NCI-H748 treated with DMSO at 0.1 percent for 48 hours (cell line): ENCODE measurements at regions not wholly inside any gene's neighbourhood (a gene's known extent, or its start where the extent isn't known, plus 50 kb on each side); places are given as distances from the start of the nearest gene placed in this dataset.

Experiments
- DNase-seq: peaks from one replicate; lab custom pipeline; 2025; lab: John Stamatoyannopoulos, UW

DNA sequence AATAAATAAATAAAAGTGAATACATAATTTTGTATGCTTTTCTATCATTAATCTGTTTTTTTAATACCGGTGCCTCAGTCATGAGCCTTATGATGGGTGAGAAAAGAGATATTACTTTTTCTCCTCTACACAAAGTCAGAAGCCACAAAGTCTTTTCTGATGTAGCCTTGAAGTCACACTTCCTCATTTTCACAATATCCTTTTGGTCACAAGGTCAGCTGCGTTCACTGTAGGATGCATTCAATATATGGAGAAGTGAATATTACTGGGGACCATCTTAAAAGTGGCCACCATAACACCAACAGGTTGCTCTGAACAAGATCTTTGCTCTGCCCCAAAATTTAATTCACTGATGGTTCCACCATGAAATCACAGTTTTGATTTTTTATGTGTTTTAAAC is 83.3 kb upstream of the TNR start:
- no peak for DNase-seq

DNA sequence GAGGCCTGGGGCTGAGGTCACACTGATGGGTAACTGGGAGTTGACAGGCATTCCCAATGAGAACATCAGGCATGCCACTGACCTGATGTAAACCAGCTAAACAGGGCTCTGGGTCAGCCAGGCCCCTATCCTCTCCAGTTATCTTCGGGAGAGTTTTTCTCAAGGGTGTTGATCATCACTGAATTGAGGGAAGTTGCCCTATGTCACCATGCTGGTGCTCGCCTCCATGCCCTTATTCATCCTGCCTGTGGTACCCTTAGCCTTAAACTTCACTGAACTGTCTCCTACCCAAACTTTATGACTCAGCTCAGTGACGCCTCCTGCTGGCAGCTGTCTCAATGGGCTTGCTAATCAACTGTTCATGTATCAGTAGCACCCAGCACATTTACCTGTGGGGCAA is 80.7 kb upstream of the TNR start:
- DNase-seq, result no peak

DNA sequence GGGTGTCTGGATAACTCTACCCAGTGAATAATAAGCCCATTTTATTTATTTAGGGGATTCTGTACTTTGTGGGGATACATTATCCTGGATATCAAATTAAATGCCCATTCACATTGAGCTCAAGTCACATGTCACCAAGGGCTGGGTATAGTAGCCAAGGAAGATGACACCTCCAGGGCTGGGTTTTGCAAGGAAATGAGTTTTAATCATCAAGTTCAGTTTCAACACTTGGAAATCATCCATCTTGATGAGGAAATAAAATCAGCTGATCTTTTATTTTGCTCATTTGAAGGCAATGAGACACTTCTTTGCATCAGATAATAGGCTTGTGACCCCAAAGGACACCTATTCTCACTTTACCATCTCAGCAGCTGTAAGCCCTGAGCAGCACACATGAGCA is 80.0 kb upstream of the TNR start:
- no peak for DNase-seq

DNA sequence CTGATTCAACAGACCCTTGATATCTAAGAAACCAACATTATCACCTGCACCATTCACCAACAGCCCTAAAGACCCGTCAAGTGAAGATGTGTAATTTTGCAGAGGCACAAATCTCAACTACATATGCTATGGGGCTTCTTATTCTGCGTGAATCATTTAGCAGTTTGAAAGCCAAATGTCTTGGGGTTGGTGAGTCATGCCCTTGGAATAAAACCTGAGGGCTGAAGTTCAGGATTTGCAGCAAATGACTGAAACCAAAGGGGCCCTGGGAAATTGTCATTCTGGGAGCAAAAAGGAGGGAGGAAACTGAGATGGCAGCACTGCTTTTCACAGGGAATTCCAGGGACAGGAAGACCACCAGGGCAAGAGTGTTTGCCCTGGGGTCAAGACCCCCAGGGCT is 79.2 kb upstream of the TNR start:
- DNase-seq, result no peak

DNA sequence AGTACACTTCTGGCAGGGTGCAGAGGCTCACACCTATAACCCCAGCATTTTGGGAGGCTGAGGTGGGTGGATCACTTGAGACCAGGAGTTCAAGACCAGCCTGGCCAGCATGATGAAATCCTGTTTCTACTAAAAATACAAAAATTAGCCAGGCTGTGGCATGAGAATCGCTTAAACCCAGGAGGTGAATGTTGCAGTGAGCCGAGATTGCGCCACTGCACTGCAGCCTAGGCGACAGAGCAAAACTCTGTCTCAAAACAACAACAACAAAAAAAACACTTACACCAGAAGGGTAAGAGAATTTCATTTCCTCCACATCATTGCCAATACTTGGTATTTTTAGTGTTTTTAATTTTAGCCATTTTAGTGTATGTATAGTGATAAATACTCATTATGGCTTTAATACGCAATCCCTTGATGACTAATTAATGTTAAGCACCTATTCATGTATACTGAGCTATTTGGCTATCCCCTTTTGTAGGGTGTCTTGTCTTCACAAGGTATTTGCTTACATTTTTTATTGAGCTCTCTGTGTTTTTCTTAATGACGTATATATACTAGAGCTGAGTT is 77.1 kb upstream of the TNR start:
- DNase-seq, result no peak

DNA sequence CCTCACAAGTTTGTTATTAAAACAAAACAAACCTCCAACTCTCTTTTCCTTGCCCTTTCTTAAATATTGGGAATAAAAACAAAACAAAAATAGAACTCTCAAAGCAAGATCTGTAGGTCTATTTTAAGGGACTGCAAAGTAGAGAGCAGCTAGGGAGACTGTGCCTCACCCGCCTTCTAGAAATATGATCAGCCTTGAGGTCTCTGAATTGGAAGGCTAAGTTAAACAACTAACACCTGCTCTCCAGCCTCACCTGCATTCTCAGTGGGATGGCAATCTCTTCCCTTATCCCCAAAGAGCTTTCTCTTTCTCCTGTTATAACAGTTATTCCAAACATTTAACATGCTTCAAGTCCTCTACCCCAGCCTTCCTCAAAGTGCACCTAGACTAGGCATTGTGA is 75.5 kb upstream of the TNR start:
- DNase-seq, result no peak

DNA sequence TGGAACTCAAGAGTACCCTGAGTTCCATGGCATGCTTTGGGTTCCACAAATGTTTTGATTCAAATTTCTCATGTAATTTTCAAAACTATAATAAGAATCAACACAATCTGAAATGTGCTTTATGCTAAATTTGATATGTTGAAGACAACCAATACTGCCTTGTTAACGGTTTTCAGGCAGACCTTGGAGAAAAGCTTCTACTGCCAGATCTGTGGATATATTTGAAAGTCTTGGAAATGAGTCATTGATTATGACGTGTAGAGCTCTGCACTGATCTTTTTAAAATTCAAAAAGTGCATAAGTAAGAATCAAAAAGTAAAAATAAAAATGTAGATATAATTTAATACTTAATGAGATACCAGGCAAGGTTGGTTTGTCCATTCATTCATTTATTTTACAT is 74.0 kb upstream of the TNR start:
- DNase-seq, result no peak

DNA sequence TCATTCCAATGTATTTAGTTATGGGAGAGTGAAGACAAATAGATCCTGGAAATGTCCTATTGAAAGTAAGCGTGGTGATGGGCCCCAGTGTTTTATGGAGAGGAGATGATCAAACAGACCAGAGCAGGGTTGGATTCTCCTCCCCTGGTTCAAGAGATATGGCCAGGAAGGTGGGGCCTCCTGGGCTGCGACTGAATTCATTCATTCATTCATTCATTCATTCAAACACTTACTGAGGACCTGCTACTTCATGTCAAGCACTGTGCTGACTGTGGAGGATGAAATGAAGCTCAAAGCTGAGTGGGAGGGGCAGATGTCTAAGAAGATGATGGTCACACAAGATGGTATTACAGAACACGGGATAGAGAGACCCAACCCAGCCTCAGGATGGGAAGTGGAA is 71.5 kb upstream of the TNR start:
- no peak for DNase-seq

DNA sequence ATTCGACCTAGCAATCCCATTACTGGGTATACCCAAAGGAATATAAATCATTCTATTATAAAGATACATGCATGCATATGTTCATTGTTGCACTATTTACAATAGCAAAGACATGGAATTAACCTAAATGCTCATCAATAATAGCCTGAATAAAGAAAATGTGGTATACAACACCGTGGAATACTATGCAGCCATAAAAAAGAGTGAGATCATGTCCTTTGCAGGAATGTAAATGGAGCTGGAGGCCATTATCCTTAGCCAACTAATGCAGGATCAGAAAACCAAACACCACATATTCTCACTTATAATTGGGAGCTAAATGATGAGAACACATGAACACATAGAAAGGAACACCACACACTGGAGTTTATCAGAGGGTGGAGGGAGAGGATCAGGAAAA is 69.5 kb upstream of the TNR start:
- no peak for DNase-seq

DNA sequence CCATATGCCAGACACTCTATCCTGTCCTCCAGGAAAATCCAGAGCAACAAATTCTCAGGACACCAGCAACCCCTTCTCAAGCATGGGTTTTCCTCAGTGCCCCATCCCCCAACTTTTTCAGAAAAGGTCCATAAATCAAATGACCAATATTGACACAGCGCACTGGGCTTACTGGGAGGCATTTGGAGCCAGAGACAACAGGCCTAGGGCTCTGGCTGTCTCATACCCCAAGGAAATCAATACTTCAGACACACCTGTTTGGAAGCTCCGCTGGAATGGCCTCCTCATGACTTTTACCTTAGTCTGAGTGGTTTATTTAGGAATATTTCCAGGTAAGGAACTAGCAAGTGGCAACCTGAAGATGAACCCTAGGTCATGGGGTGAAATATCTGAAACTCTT is 66.9 kb upstream of the TNR start:
- no peak for DNase-seq

DNA sequence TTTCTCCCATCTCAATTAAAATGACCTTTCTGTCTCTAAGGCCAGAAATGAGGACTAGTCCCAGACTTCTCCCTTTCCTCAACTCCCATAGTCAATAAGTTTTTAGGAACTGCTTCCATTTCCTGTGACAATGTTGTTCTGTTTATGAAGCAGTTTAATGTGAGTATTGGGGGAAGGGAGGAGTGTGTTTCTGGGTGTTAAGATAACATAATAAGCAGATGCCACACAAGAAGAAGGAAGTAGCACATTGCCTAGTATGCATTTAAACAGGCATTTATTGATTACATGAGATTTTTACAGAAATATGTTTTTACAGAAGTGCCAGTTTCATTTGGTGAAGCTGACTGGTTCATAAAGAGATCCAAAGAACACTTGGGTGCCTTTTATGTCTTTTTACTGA is 65.6 kb upstream of the TNR start:
- no peak for DNase-seq

DNA sequence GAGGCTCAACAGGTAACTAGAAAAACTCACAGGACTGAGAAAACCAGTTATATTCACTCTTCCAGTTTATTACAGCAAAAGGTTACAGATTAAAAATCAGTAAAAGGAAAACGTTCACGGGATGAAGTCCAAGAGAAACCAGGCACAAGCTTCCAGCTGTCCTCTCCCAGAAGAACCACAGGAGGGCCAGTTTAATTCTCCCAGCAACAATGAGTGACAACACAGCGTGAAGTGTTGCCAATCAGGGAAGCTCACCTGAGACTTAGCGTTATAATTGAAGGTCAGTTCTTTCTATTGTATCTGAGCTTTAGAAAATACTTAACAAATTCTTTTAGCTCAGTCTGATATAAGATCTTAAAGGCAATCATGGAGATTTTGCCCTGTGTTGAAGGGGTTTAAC is 65.2 kb upstream of the TNR start:
- no peak for DNase-seq

DNA sequence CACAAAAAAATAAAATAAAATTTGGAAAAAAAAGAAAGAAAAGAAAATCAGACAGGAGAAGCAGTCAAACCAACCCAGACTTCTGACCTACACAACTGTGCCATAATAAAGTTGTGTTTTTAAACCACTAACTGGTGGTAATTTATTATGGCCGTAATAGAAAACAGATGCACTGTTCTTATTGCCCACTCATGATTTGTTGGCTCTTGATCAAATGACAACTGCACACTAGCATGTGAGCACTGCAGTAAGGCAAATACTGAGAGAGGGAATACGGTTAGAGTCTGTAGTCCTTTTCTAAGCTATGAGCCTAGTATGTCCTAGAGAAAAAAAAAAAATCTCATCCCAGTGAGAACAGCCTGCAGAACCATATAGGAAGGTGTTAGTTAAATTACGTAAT is 61.2 kb upstream of the TNR start:
- no peak for DNase-seq

DNA sequence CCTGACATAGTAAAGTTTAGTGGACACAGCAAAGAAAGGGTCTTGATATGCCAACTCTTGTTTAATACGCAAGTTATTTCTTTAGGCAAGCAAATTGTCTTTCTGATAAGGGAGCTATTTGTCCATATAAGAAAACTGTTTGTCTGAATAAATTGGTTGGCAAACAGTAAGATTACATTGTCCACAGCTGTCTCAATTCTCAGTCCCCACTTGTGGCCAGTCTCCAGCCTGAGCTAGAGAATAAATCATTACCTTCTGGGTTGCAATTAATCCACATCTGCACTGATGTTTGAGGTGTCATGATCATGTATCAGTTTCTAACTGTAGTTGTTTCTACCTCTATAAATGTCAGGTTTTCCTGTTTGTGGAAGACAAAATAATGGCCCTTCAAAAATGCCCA is 60.0 kb upstream of the TNR start:
- DNase-seq, result no peak

DNA sequence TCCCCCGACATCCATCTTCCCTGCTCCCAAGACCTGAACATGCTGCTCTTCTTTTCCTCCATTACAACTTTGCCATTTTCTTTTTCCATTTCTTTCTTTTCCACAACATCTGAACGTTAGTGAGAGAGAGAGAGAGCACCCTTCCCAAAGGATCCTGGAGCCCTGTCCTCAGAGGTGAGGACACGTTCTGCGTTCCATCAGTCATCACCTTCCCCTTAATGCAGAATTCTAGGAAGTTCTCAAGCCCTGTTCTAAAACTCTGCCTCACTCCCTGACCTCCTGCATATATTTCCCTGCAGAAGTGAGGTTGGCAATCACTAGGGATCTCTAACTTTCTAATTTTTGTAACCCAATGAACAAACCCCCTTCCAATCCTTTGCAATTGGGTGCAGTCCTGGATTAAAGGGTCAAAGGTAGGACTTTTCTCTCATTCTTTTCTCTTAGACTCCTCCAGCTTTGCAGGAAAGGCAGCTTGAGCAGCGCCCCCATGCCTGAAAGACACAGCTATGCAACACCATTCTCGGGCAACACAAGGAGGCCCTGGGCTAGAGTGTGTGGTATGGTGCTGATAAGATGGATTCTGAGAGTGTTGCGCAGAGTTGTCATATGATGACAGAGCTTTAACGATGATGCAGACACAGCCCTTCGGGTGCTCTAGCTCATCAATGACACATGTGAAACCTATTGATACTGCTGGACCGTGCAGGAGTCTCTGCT is 59.2 kb upstream of the TNR start:
- no peak for DNase-seq

DNA sequence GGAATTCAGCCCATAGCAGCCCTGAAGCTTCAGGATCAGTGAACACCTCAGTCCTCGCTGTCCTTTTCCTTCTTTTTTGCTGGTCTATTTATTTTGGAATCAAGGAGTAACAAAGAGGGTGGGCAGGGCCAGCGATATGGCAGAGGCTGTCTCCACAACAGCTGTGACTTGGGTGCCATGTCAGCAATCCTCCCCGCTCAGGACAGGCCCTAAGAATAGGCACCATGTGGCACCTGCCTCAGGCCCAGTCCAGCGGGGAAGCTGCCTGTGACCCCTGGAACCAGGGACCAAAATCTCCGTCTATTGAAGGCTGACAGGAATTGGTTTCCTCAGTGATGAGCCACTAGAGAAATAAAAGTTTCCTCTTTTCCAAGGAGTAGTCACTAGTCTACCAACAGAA is 58.6 kb upstream of the TNR start:
- no peak for DNase-seq

DNA sequence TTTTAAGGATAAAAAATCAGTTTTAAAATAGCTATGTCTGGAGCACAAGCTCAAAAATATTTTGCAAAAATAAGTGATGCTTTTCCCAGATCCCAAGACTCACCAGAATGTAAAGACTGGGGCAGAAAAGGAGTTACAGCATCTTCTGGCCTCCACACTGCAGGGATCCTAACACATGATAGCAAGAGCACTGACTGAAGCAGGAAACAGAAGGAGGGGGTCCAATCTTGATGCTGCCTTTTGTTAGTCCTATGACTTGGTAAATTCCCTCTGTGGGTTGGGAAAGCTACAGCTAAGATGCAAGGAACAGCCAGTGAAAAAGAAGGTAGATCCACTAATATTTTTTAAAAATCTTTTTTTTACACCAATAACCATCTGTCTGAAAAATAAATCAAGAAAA is 54.2 kb upstream of the TNR start:
- no peak for DNase-seq

DNA sequence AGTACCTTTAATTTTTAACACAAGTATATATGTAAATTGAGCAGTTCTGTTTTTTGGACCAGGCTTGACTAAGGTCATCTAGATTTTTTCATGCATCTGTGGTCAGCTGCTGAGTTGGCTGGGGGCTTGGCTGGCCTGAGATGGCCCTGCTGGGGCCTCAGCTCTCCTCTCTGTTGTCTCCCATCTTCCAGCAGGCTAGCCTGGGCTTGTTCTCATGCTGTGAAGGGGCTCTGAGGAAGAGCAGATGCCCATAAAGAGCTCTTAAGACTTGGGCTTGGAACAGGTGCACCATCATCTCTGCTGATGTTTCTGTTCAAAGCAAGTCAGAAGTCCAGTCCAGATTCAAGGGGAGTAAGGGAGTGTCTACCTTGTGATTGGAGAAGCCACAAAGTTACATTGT is 51.2 kb upstream of the TNR start:
- DNase-seq, result no peak

DNA sequence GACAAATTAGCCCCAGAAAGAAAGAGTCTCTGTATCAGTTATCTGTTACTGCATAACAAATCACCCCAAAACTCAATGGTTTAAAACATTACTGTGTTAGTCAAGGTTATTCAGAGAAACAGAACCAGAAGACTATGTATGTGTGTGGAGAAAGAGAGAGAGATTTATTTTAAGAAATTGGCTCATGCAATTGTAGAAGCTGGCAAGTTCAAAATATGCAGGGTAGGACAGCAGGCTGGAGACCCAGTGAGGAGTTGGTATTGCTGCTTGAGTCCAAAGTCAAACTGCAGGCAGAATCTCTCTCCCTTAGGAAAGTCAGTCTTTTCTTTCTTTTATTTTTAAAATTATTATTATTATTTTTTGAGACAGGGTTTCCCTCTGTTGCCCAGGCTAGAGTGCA is 50.2 kb upstream of the TNR start:
- no peak for DNase-seq
